ENCODE measurements at regions not wholly inside any gene's neighbourhood (a gene's known extent, or its start where the extent isn't known, plus 50 kb on each side); places are given as distances from the start of the nearest gene placed in this dataset.

GRCh38 chr10:100612601-100613595, 77.2 kb downstream of the HIF1AN start:
- no peak for DNase-seq (ENCODE audit: low spot score)

GRCh38 chr10:100613846-100614245, 78.1 kb downstream of the HIF1AN start:
- DNase-seq (ENCODE audit: low spot score): no peak

- DNase-seq (ENCODE audit: low spot score): no peak
These were observed 78.8 kb downstream of the HIF1AN start for GRCh38 chr10:100614429-100615095.

- DNase-seq (ENCODE audit: low spot score): no peak
These were observed 79.5 kb downstream of the HIF1AN start for GRCh38 chr10:100615241-100615640.

- DNase-seq (ENCODE audit: low spot score): no peak
These were observed 80.2 kb downstream of the HIF1AN start for GRCh38 chr10:100615908-100616307.

- DNase-seq (ENCODE audit: low spot score): no peak
These were observed 82.4 kb downstream of the HIF1AN start for GRCh38 chr10:100618091-100618615.

- no peak for DNase-seq (ENCODE audit: low spot score)
These were observed 83.0 kb downstream of the HIF1AN start for GRCh38 chr10:100618632-100619255.

- no peak for DNase-seq (ENCODE audit: low spot score)
These were observed 84.5 kb downstream of the HIF1AN start for GRCh38 chr10:100620087-100620835.

GRCh38 chr10:100621360-100622205, 85.8 kb downstream of the HIF1AN start:
- DNase-seq (ENCODE audit: low spot score): no peak

GRCh38 chr10:100622946-100623345, 87.2 kb downstream of the HIF1AN start:
- DNase-seq (ENCODE audit: low spot score): no peak

GRCh38 chr10:100623521-100624230, 87.9 kb downstream of the HIF1AN start:
- DNase-seq (ENCODE audit: low spot score): no peak

GRCh38 chr10:100624298-100624697, 88.6 kb downstream of the HIF1AN start:
- DNase-seq (ENCODE audit: low spot score): no peak

GRCh38 chr10:100625816-100626215, 90.1 kb downstream of the HIF1AN start:
- no peak for DNase-seq (ENCODE audit: low spot score)

GRCh38 chr10:100628061-100628460, 92.3 kb downstream of the HIF1AN start:
- no peak for DNase-seq (ENCODE audit: low spot score)

- DNase-seq (ENCODE audit: low spot score): no peak
These were observed 95.4 kb downstream of the HIF1AN start for GRCh38 chr10:100631192-100631591.

GRCh38 chr10:100632027-100632426, 96.3 kb downstream of the HIF1AN start:
- no peak for DNase-seq (ENCODE audit: low spot score)

GRCh38 chr10:100634034-100634433, 98.3 kb downstream of the HIF1AN start:
- no peak for DNase-seq (ENCODE audit: low spot score)

- no peak for DNase-seq (ENCODE audit: low spot score)
These were observed 101.3 kb downstream of the HIF1AN start for GRCh38 chr10:100636848-100637553.

GRCh38 chr10:100637785-100638184, 102.0 kb downstream of the HIF1AN start:
- DNase-seq (ENCODE audit: low spot score): peak; percentile 21

Data from kidney capillary endothelial cell (primary cell).